ENCODE measurements at regions not wholly inside any gene's neighbourhood (a gene's known extent, or its start where the extent isn't known, plus 50 kb on each side); places are given as distances from the start of the nearest gene placed in this dataset.
"Not testable (repeated sequence)": the region's sequence is repeated elsewhere in the genome, so short reads cannot be mapped to it uniquely, and the experiment has no call there.

DNA sequence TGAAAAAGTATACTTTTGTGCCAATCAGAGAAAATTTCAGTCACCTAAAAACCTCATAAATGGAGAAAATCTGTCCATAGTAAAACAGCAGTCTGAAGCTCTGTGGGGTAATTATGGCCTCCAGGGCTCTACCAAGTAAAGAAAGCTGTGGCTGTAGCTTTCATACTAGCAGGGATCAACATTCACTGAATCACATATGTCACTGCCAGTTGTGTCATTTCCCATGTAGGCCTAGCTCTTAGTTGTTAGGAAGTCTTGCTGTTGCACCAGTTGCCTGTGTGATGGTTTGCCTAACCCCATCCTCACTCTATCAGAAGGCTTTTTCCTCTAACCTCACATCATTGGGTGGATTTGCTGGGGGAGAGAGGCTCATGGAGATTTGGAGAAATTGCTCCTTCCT is 62.3 kb upstream of the XIST start:
- not testable (repeated sequence) for H3K9me3 ChIP-seq (ENCODE audit: control insufficient read depth, low read length); DNase-seq

DNA sequence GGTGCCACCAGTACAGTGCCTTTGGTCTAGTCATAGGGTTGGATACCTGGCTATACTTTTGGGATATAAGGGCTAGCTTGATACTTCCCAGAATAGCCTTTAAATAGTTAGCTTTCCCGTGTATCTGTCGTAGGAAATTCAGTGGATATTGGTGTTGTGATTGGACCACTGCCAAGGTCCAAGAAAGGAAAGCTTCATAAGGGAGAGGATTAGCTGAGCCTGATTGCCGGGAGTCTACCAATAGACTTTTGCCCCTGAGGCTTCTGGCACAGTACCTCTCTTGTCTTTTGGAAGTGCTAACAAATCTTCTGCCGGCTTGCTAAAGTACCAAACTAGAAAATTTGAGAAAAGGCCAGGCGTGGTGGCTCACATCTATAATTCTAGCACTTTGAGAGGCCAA is 61.1 kb upstream of the XIST start:
- Histone ChIP-seq H3K23ac (ENCODE audit: low read length in 2 of 2) (no peak overlapping the region), H3K9me3 (ENCODE audit: control insufficient read depth, low read length) (no peaks in the 10 kb centered on the region), H3K79me1 (replicated peaks; ENCODE audit: low read length, poor library complexity, severe bottlenecking) (no peaks in the 10 kb centered on the region), H2BK12ac (ENCODE audit: low read length in 2 of 2) (no peak overlapping the region), H3K4ac (ENCODE audit: low read depth in 1 of 2, low read length in 2 of 2) (no peak overlapping the region), H2BK15ac (ENCODE audit: low read depth, poor library complexity, severe bottlenecking) (no peak overlapping the region), H3K14ac (ENCODE audit: low read length in 2 of 2) (no peak overlapping the region), H3K4me1 (ENCODE audit: control insufficient read depth, insufficient read depth, low read depth, low read length) (no peaks in the 10 kb centered on the region), H3K18ac (ENCODE audit: low read depth in 1 of 2, low read length in 2 of 2) (no peak overlapping the region), H4K8ac (ENCODE audit: low read length) (no peak overlapping the region), H3K4me2 (ENCODE audit: low read length, poor library complexity, severe bottlenecking) (no peak overlapping the region), H2BK120ac (ENCODE audit: low read depth, low read length) (no peak overlapping the region), H2BK5ac (ENCODE audit: low read depth, low read length, poor library complexity, severe bottlenecking) (no peak overlapping the region), H2AFZ (ENCODE audit: low read depth, low read length) (no peak overlapping the region), H3K36me3 (ENCODE audit: control insufficient read depth in 1 of 2, insufficient read depth in 2 of 2, low read depth in 1 of 2, low read length in 2 of 2) (no peaks in the 10 kb centered on the region), H3K9ac (ENCODE audit: low read length) (no peak overlapping the region), H3K27ac (ENCODE audit: low read length, poor library complexity, severe bottlenecking) (no peak overlapping the region), H3K27me3 (ENCODE audit: control insufficient read depth in 1 of 2, insufficient read depth in 1 of 2, low read length in 2 of 2) (peaks cover 0 to 18% of the 10 kb centered on the region in 2 experiments), H3K4me3 (ENCODE audit: insufficient read depth in 1 of 2, low read depth in 1 of 2, low read length in 2 of 2) (no peak overlapping the region), H4K91ac (ENCODE audit: low read length) (no peak overlapping the region), H2AK5ac (ENCODE audit: low read length, severe bottlenecking) (no peak overlapping the region)
- DNase-seq = no peak
- 67% methylated on average over 5 of the region's 5 CpGs for WGBS

More for the DNA sequence above, 62.3 kb upstream of the XIST start:
- not testable (repeated sequence) for H3K4me2 ChIP-seq (ENCODE audit: low read length, poor library complexity, severe bottlenecking); H2BK5ac ChIP-seq (ENCODE audit: low read depth, low read length, poor library complexity, severe bottlenecking); H3K79me1 ChIP-seq (replicated peaks; ENCODE audit: low read length, poor library complexity, severe bottlenecking); H3K23ac ChIP-seq (ENCODE audit: low read length in 2 of 2); H2BK120ac ChIP-seq (ENCODE audit: low read depth, low read length); H2BK12ac ChIP-seq (ENCODE audit: low read length in 2 of 2); H3K4me1 ChIP-seq (ENCODE audit: control insufficient read depth, insufficient read depth, low read depth, low read length); H2AFZ ChIP-seq (ENCODE audit: low read depth, low read length); H3K27ac ChIP-seq (ENCODE audit: low read length, poor library complexity, severe bottlenecking); H2AK5ac ChIP-seq (ENCODE audit: low read length, severe bottlenecking); H3K4ac ChIP-seq (ENCODE audit: low read depth in 1 of 2, low read length in 2 of 2); H3K9ac ChIP-seq (ENCODE audit: low read length); H3K4me3 ChIP-seq (ENCODE audit: insufficient read depth in 1 of 2, low read depth in 1 of 2, low read length in 2 of 2); H3K36me3 ChIP-seq (ENCODE audit: control insufficient read depth in 1 of 2, insufficient read depth in 2 of 2, low read depth in 1 of 2, low read length in 2 of 2); H4K91ac ChIP-seq (ENCODE audit: low read length); H3K14ac ChIP-seq (ENCODE audit: low read length in 2 of 2)
- peaks cover 0 to 23% of the 10 kb centered on the region in 2 experiments for H3K27me3 ChIP-seq (ENCODE audit: control insufficient read depth in 1 of 2, insufficient read depth in 1 of 2, low read length in 2 of 2)
- peak overlapping the region; percentile 54 for H4K8ac ChIP-seq (ENCODE audit: low read length)
- H2BK15ac ChIP-seq (ENCODE audit: low read depth, poor library complexity, severe bottlenecking) = peak overlapping the region; percentile 48
- H3K18ac ChIP-seq (ENCODE audit: low read depth in 1 of 2, low read length in 2 of 2) = peak overlapping the region; percentile 21 to 24

DNA sequence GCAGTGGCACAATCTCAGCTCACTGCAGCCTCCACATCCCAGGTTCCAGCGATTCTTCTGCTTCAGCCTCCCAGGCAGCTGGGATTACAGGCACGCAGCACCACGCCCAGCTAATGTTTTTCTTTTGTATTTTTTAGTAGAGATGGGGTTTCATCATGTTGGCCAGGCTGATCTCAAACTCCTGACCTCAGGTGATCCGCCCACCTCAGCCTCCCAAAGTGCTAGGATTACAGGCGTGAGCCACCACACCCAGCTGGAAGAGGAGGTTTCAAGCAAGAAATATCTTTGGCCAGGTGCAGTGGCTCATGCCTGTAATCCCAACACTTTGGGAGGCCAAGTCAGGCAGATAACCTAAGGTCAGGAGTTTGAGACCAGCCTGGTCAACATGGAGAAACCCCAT is 59.4 kb upstream of the XIST start:
- H3K14ac ChIP-seq (ENCODE audit: low read length in 2 of 2); H3K4ac ChIP-seq (ENCODE audit: low read depth in 1 of 2, low read length in 2 of 2); H2BK120ac ChIP-seq (ENCODE audit: low read depth, low read length); H3K4me2 ChIP-seq (ENCODE audit: low read length, poor library complexity, severe bottlenecking); H4K8ac ChIP-seq (ENCODE audit: low read length); H2AK5ac ChIP-seq (ENCODE audit: low read length, severe bottlenecking); H2BK15ac ChIP-seq (ENCODE audit: low read depth, poor library complexity, severe bottlenecking); H2BK5ac ChIP-seq (ENCODE audit: low read depth, low read length, poor library complexity, severe bottlenecking); H2BK12ac ChIP-seq (ENCODE audit: low read length in 2 of 2); H3K27ac ChIP-seq (ENCODE audit: low read length, poor library complexity, severe bottlenecking); H4K91ac ChIP-seq (ENCODE audit: low read length); H3K9me3 ChIP-seq (ENCODE audit: control insufficient read depth, low read length); H3K79me1 ChIP-seq (replicated peaks; ENCODE audit: low read length, poor library complexity, severe bottlenecking); H3K9ac ChIP-seq (ENCODE audit: low read length); H3K18ac ChIP-seq (ENCODE audit: low read depth in 1 of 2, low read length in 2 of 2); H2AFZ ChIP-seq (ENCODE audit: low read depth, low read length); H3K4me3 ChIP-seq (ENCODE audit: insufficient read depth in 1 of 2, low read depth in 1 of 2, low read length in 2 of 2); DNase-seq; H3K23ac ChIP-seq (ENCODE audit: low read length in 2 of 2); H3K4me1 ChIP-seq (ENCODE audit: control insufficient read depth, insufficient read depth, low read depth, low read length); H3K36me3 ChIP-seq (ENCODE audit: control insufficient read depth in 1 of 2, insufficient read depth in 2 of 2, low read depth in 1 of 2, low read length in 2 of 2): not testable (repeated sequence)
- H3K27me3 ChIP-seq (ENCODE audit: control insufficient read depth in 1 of 2, insufficient read depth in 1 of 2, low read length in 2 of 2) = peaks cover 0 to 18% of the 10 kb centered on the region in 2 experiments
- 92% methylated on average over 4 of the region's 5 CpGs for WGBS

DNA sequence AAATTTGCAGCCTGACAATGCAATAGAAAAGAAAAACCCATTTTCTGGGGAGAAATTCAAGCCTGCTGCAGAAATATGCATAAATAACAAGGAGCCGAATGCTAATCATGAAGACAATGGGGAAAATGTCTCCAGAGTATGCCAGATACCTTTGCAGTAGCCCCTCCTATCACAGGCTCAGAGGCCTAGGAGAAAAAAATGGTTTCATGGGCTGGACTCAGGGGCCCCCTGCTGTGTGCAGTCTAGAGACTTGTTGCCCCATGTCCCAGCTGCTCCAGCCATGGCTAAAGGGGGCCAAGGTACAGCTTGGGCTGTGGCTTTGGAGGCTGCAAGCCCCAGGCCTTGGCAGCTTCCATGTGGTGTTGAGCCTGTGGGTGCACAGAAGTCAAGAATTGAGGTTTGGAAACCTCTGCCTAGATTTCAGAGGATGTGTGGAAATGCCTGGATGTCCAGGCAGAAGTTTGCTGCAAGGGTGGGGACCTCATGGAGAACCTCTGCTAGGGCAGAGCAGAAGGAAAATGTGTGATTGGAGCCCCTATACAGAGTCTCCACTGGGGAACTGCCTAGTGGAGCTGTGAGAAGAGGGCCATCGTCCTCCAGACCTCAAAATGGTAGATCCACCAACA is 53.3 kb upstream of the XIST start:
- not testable (repeated sequence) for H3K4me3 ChIP-seq (ENCODE audit: insufficient read depth in 1 of 2, low read depth in 1 of 2, low read length in 2 of 2); H3K36me3 ChIP-seq (ENCODE audit: control insufficient read depth in 1 of 2, insufficient read depth in 2 of 2, low read depth in 1 of 2, low read length in 2 of 2); H3K18ac ChIP-seq (ENCODE audit: low read depth in 1 of 2, low read length in 2 of 2); H3K9ac ChIP-seq (ENCODE audit: low read length); H3K4me1 ChIP-seq (ENCODE audit: control insufficient read depth, insufficient read depth, low read depth, low read length); H4K8ac ChIP-seq (ENCODE audit: low read length); H2BK12ac ChIP-seq (ENCODE audit: low read length in 2 of 2); DNase-seq; H3K14ac ChIP-seq (ENCODE audit: low read length in 2 of 2); H3K4ac ChIP-seq (ENCODE audit: low read depth in 1 of 2, low read length in 2 of 2); H3K79me1 ChIP-seq (replicated peaks; ENCODE audit: low read length, poor library complexity, severe bottlenecking); H4K91ac ChIP-seq (ENCODE audit: low read length); H2BK15ac ChIP-seq (ENCODE audit: low read depth, poor library complexity, severe bottlenecking); H3K4me2 ChIP-seq (ENCODE audit: low read length, poor library complexity, severe bottlenecking); H3K23ac ChIP-seq (ENCODE audit: low read length in 2 of 2); H2AFZ ChIP-seq (ENCODE audit: low read depth, low read length); H3K27ac ChIP-seq (ENCODE audit: low read length, poor library complexity, severe bottlenecking); H2AK5ac ChIP-seq (ENCODE audit: low read length, severe bottlenecking); H2BK5ac ChIP-seq (ENCODE audit: low read depth, low read length, poor library complexity, severe bottlenecking); H2BK120ac ChIP-seq (ENCODE audit: low read depth, low read length)
- H3K9me3 ChIP-seq (ENCODE audit: control insufficient read depth, low read length) = peaks cover 22% of the 10 kb centered on the region
- peaks cover 0 to 13% of the 10 kb centered on the region in 2 experiments for H3K27me3 ChIP-seq (ENCODE audit: control insufficient read depth in 1 of 2, insufficient read depth in 1 of 2, low read length in 2 of 2)
- WGBS = 91% methylated on average over 1 of the region's 2 CpGs

Data from mesenchymal stem cell (in vitro differentiated cells and primary cell).